GM18873 (cell line): ENCODE measurements at regions not wholly inside any gene's neighbourhood (a gene's known extent, or its start where the extent isn't known, plus 50 kb on each side); places are given as distances from the start of the nearest gene placed in this dataset.
"Not testable (repeated sequence)": the region's sequence is repeated elsewhere in the genome, so short reads cannot be mapped to it uniquely, and the experiment has no call there.

Source experiments
- ATAC-seq: cut with Tn5 transposase; IDR thresholded peaks from one replicate; pipeline ENCODE4 v1.9.1; 2021; ENCODE audit warnings: mild to moderate bottlenecking, moderate library complexity, moderate number of reproducible peaks; ENCODE audit not compliant: unreplicated experiment, low FRiP score

DNA sequence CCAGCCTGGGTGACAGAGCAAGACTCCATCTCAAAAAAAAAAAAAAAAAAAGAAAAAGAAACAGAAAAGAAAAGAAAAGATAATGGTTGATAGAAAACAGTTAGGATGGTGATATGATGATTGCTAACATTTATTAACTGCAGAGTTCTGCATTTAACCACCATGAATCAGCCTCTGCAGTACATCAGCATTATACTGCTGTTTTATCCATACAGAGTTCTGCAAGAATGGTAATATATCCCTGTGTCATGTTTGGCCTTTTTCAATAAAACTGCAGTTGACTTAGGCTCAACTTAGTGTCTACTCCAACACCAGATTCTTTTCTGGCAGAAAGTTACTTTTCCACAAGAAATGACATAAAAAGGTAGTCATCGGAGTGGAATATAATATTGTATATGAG lies 62.6 kb downstream of the DUSP6 start:
- no peak for ATAC-seq

DNA sequence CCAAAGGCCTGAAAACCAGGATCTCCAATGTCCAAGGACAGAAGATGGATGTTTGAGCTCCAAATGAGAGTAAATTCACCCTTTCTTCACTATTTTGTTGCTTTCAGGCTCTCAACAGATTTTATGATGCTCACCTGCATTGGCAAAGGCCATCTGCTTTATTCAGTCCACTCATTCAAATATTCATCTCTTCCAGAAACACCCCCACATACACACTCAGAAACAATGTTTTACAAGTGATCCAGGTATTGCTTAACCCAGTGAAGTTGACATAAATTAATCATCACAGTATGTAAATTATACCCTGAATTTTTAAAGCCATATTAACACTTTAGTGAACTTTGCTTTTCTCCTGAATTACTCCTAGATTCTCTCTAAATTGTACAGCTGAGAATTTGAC lies 63.3 kb downstream of the DUSP6 start:
- ATAC-seq, result no peak

- ATAC-seq, result no peak
Measured at GRCh38 chr12:89286501-89286900, 65.8 kb downstream of the DUSP6 start.

GRCh38 chr12:89281539-89281867 lies 70.8 kb downstream of the DUSP6 start:
- ATAC-seq, result no peak

DNA sequence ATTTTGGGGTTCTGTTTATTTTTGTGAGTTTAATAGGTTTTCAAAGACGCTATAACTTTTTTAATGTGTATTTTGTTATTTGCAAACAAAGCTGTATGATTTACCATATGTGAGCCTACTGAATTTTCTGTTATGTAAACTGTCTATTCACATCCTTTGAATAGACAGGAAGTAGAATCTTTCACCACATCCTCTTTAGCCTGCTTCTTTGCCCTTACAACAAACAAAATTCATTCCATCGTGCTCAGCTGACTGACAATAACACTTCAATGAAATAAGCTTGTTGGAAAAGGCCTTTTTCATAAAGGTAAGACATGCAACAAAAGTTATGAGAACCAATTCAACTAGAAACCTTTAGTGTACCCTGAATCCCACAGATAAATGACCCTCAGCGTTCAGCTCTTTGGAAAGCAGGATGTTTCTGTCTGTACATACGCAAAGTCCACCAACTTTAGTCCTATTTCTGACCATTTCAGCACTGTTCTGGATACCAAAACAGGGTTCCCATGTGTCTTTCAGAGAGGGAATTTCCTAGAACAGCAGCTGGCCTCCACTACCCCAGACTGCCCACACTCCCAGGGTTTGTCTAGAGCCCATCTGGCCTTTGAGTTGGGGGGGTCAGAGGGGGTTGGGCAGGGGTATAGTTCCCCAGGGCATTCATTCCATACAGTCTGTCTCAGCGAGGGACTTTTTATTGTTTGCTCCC lies 71.3 kb downstream of the DUSP6 start:
- ATAC-seq, result peak; percentile 64

- ATAC-seq, result no peak
Measured at GRCh38 chr12:89279499-89279898, 72.8 kb downstream of the DUSP6 start.

- ATAC-seq, result no peak
Measured at GRCh38 chr12:89278862-89279261, 73.4 kb downstream of the DUSP6 start.

GRCh38 chr12:89278169-89278568 lies 74.1 kb downstream of the DUSP6 start:
- no peak for ATAC-seq

GRCh38 chr12:89276860-89277259 lies 75.4 kb downstream of the DUSP6 start:
- ATAC-seq, result no peak

DNA sequence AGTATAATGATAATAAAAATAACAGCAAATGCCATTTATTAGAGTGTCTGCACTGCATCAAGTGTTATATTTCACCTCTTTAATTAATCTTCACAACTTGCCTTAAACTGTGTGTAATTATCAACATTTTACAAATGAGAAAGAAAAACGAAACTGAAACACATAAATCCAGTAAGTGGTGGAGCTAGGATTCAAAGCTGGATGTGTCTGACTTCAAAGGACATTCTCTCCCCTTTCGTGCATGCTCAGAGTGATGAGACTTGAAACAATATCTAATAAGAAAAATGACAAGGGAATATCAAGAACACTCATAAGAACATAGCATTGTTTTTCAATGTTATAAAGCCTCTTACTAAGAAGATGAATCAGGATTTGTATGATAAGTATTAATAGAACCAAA lies 78.8 kb downstream of the DUSP6 start:
- no peak for ATAC-seq

GRCh38 chr12:89270548-89270947 lies 81.8 kb downstream of the DUSP6 start:
- no peak for ATAC-seq

DNA sequence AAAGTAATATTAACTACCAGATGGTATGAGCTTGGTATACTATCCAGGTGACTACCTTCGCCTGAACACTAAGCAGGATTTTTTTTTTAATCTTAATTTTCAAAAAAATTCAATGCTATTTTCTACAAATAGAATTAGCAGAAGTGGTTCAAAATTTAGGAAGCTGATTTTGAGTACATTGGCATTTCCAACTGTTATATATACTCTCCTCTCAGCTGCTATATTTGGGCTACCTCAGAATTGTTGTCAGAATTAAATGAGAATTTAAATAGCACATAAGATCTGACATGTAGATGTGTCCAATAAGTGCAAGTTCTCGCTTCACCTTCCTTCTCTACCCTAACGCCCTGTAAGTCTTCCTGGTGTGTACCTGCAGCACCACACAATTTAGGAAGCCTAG lies 83.1 kb downstream of the DUSP6 start:
- ATAC-seq, result no peak

GRCh38 chr12:89267404-89267803 lies 84.9 kb downstream of the DUSP6 start:
- no peak for ATAC-seq

- not testable (repeated sequence) for ATAC-seq
Measured at GRCh38 chr12:89266574-89267188, 85.6 kb downstream of the DUSP6 start.

DNA sequence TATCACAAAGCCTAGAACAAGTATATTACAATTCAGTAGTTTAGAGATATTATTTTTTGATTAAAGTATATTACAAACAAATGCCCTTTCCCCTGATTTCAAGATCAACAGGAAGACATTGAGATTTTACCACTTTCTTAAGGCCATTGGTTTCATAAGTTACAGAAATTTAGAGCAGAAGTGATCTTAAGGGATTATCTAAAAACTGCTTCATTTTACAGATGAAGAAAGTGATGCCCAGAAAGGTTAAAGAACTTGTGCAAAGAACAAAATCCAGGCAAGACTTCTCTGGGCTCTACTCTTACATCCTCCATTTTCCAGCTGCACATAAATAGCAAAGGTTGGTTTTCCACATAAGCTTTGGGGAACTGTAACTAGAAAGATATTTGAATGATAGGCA lies 87.5 kb downstream of the DUSP6 start:
- no peak for ATAC-seq

- no peak for ATAC-seq
Measured at GRCh38 chr12:89263900-89264299, 88.4 kb downstream of the DUSP6 start.

DNA sequence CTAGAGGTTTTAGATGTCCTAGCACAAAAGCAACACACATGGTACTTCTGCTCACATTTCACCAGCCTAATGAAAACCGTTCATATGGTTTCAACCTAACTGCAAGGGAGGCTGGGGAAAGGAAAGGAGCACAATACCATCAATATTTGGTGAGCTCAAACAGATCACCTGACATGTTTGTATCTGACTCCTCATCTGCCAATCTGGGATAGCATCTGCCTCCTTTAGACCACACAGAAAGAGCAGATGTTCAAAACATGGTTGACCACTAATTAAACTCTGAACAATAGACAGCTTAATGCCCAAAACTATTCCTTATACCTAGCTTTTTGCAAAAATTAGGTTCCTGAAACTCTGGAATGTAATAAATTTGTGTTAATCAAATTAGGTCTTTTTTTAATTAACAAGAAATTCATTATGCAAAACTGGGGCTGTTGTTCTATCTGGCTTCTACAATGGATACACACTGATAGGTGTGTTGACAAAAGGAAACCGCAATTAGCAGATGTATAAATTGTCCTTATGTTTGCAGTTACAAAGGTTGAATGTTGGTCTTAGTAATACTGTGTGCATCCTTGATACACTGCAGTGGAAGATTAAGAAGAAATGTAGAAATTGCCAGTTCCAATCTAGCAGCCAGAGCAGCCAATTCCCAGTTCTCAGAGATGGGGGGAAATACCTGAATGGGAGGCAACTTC lies 89.3 kb downstream of the DUSP6 start:
- no peak for ATAC-seq

- no peak for ATAC-seq
Measured at GRCh38 chr12:89261982-89262381, 90.3 kb downstream of the DUSP6 start.

DNA sequence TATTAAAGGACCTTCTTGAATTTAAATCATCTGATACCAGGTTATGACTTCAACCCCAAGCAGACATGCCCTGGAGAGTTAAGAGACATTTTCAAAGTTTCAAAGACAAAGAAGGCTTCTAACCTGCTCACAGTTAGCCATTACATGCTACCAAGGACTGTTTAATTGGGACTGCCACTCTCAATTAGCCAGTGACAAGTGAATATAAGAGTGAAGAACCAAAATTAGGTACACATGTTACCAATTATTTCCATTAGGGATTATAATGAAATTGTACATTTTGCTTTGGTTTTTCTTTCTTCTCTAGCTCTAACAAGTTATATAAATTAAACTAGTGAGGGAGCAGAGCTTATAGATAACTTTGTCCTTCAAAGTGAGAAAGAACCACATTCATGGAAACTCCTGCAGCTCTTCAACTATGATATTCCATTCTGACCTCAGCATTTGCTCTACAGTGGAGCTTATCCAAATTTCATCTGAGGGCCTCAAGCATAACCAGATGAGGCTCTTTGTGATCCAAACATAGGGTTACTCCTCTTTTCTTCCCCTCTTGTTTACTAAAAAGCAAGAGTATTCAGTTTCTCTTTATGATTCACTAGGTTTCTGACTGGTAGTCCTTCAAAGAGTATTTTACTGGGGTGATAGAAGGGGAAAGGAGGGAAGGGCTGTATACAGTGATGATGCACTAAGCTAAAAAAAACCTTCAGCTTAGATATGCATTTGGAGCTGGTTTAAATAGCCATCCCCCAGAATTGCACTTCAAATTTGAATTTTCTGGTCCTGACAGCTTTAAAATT lies 91.3 kb downstream of the DUSP6 start:
- ATAC-seq, result no peak

DNA sequence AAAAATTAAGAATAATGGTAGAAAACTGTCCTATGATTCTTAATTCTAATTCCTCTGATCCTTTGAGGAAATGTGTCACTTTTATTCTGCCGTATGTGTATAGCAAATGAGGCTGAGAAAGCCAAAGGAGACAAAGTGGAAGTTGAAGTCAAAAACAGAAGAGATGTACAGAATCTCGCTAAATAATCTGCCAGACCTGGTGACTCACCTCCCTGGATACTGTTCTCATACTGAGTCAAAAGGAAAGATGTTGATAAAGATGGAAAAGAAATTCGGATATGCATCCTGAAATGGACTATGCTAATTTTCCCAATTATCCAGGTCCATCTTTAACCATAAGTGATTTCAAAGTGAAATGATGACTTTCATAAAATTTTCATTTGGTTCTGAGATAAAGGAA lies 92.5 kb downstream of the DUSP6 start:
- no peak for ATAC-seq
